Thyroid gland (tissue), 4 donors: ENCODE measurements at regions not wholly inside any gene's neighbourhood (a gene's known extent, or its start where the extent isn't known, plus 50 kb on each side); places are given as distances from the start of the nearest gene placed in this dataset.

Source experiments
- CTCF ChIP-seq, 6 experiments: fragments of 200-600 bp in 3 of 6; fragments of 450-650 bp in 3 of 6; sonication (generic) in 3 of 6; IDR thresholded peaks; one replicate each; pipeline ENCODE4 v1.5.1; 2016 to 2019; ENCODE audit warnings: antibody characterized with exemption in 6 of 6, mild to moderate bottlenecking in 2 of 6, inconsistent platforms in 1 of 6, moderate library complexity in 1 of 6
- POLR2A ChIP-seq, 2 donors: fragments of 450-650 bp; IDR thresholded peaks; one replicate each; pipeline ENCODE4 v1.6.1; 2017; ENCODE audit warnings: antibody characterized with exemption in 2 of 2, mild to moderate bottlenecking in 2 of 2, moderate library complexity in 1 of 2

- TF ChIP-seq CTCF (IDR thresholded peaks at IDR 0.05) (no peak), POLR2A (IDR thresholded peaks at IDR 0.05) (no peak)
Observed at GRCh38 chr2:242030858-242031257, 161.3 kb downstream of the RTP5 start.
